OCI-LY1 (cell line): ENCODE measurements at regions not wholly inside any gene's neighbourhood (a gene's known extent, or its start where the extent isn't known, plus 50 kb on each side); places are given as distances from the start of the nearest gene placed in this dataset.

Source experiments
- H2AFZ ChIP-seq: fragments of 200-600 bp; sonication (generic), shearing (Covaris generic); 2 replicates; pipeline ENCODE4 v1.6.0; 2014; ENCODE audit warnings: antibody characterized with exemption, mild to moderate bottlenecking, low read length
- H3F3A ChIP-seq: fragments of 200-600 bp; sonication (generic), shearing (Covaris generic); 2 replicates; pipeline ENCODE4 v1.6.0; 2014; ENCODE audit warnings: mild to moderate bottlenecking, antibody characterized with exemption, low read length, moderate library complexity; ENCODE audit not compliant: insufficient read depth
- H3K27ac ChIP-seq: fragments of 200-600 bp; sonication (generic); 2 replicates; pipeline ENCODE4 v1.5.1; 2014; ENCODE audit warnings: low read length, mixed run types, mild to moderate bottlenecking, low read depth; ENCODE audit not compliant: poor library complexity, severe bottlenecking
- H3K27me3 ChIP-seq: fragments of 200-600 bp; sonication (generic); 2 replicates; pipeline ENCODE4 v1.6.0; 2014; ENCODE audit warnings: antibody characterized with exemption, mild to moderate bottlenecking, low read length, moderate library complexity; ENCODE audit not compliant: insufficient read depth
- H3K36me3 ChIP-seq: fragments of 200-600 bp; sonication (generic); 2 replicates; pipeline ENCODE4 v1.6.1; 2014; ENCODE audit warnings: mild to moderate bottlenecking, antibody characterized with exemption, low read length, moderate library complexity, mixed read lengths; ENCODE audit not compliant: insufficient read depth
- H3K4me1 ChIP-seq: fragments of 200-600 bp; sonication (generic); 2 replicates; pipeline ENCODE4 v1.5.1; 2014; ENCODE audit warnings: mild to moderate bottlenecking, low read length, moderate library complexity; ENCODE audit not compliant: insufficient read depth, severe bottlenecking
- H3K4me2 ChIP-seq: fragments of 200-600 bp; sonication (generic), shearing (Covaris generic); 2 replicates; pipeline ENCODE4 v1.6.1; 2014; ENCODE audit warnings: low read length
- H3K4me3 ChIP-seq: fragments of 200-600 bp; sonication (generic); 2 replicates; pipeline ENCODE4 v1.5.1; 2014; ENCODE audit warnings: low read length, low read depth, mild to moderate bottlenecking, mixed read lengths; ENCODE audit not compliant: poor library complexity, severe bottlenecking
- H3K79me2 ChIP-seq: fragments of 200-600 bp; shearing (Covaris generic); 2 replicates; pipeline ENCODE4 v1.6.1; 2016; ENCODE audit warnings: mixed run types, low read length, mixed read lengths; ENCODE audit not compliant: insufficient read depth
- H3K9ac ChIP-seq: fragments of 200-600 bp; sonication (generic), shearing (Covaris generic); 2 replicates; pipeline ENCODE4 v1.6.1; 2014; ENCODE audit warnings: mild to moderate bottlenecking, low read length, mixed read lengths
- H3K9me2 ChIP-seq: fragments of 200-600 bp; sonication (generic), shearing (Covaris generic); 2 replicates; pipeline ENCODE4 v1.6.1; 2014; ENCODE audit warnings: low read depth, mild to moderate bottlenecking, low read length, mixed read lengths
- H3K9me3 ChIP-seq: fragments of 200-600 bp; shearing (Covaris generic); 2 replicates; pipeline ENCODE4 v1.6.1; 2014; ENCODE audit warnings: low read length, mixed read lengths
- H4K20me1 ChIP-seq: fragments of 200-600 bp; sonication (generic), shearing (Covaris generic); 2 replicates; pipeline ENCODE4 v1.6.0; 2016; ENCODE audit warnings: mild to moderate bottlenecking, low read length; ENCODE audit not compliant: insufficient read depth
- CTCF ChIP-seq: fragments of 200-600 bp; sonication (generic), shearing (Covaris generic); IDR thresholded peaks from 2 replicates; pipeline ENCODE4 v1.5.1; 2017; ENCODE audit warnings: mild to moderate bottlenecking, antibody characterized with exemption, low read length, moderate library complexity, mixed read lengths
- EZH2 ChIP-seq: fragments of 200-600 bp; sonication (generic), shearing (Covaris generic); IDR thresholded peaks from 2 replicates; pipeline ENCODE4 v1.8.0; 2017; ENCODE audit warnings: borderline replicate concordance, mixed run types, mild to moderate bottlenecking, antibody characterized with exemption, low read length, moderate library complexity, mixed read lengths

GRCh38 chr3:116643001-116643400 is 66.6 kb upstream of the TUSC7 start:
- Histone ChIP-seq H4K20me1 (no peaks in the 10 kb centered on the region), H3K4me1 (no peaks in the 10 kb centered on the region), H3K79me2 (no peaks in the 10 kb centered on the region), H2AFZ (no peak overlapping the region), H3K27ac (no peak overlapping the region), H3K9me2 (no peaks in the 10 kb centered on the region), H3K36me3 (no peaks in the 10 kb centered on the region), H3K4me3 (no peak overlapping the region), H3K4me2 (no peak overlapping the region), H3F3A (no peaks in the 10 kb centered on the region), H3K27me3 (no peaks in the 10 kb centered on the region), H3K9ac (no peak overlapping the region), H3K9me3 (no peaks in the 10 kb centered on the region)
- no peak for TF ChIP-seq CTCF

GRCh38 chr3:116647996-116648395 is 61.6 kb upstream of the TUSC7 start:
- no peaks in the 10 kb centered on the region for H3K9me2 ChIP-seq
- no peak overlapping the region for H3K4me2 ChIP-seq
- no peak overlapping the region for H3K27ac ChIP-seq
- H3K4me1 ChIP-seq, result no peaks in the 10 kb centered on the region
- no peaks in the 10 kb centered on the region for H4K20me1 ChIP-seq
- no peaks in the 10 kb centered on the region for H3K36me3 ChIP-seq
- no peaks in the 10 kb centered on the region for H3K9me3 ChIP-seq
- H3K79me2 ChIP-seq, result no peaks in the 10 kb centered on the region
- no peaks in the 10 kb centered on the region for H3F3A ChIP-seq
- TF ChIP-seq CTCF (no peak), EZH2 (no peak)
- H3K4me3 ChIP-seq, result no peak overlapping the region
- H3K27me3 ChIP-seq, result no peaks in the 10 kb centered on the region
- H3K9ac ChIP-seq, result no peak overlapping the region
- H2AFZ ChIP-seq, result no peak overlapping the region
